ENCODE measurements at regions not wholly inside any gene's neighbourhood (a gene's known extent, or its start where the extent isn't known, plus 50 kb on each side); places are given as distances from the start of the nearest gene placed in this dataset.

GRCh38 chr2:162926501-162926900, 87.9 kb upstream of the KCNH7 start:
- TF ChIP-seq POLR2A (IDR thresholded peaks at IDR 0.05; ENCODE audit: low read depth, low read length) (no peak), TAF1 (IDR thresholded peaks at IDR 0.05; ENCODE audit: low read depth, low read length) (no peak), POLR2AphosphoS5 (IDR thresholded peaks at IDR 0.05; ENCODE audit: low read depth, low read length) (no peak), SPI1 (IDR thresholded peaks at IDR 0.05; ENCODE audit: low read depth, low read length) (no peak)
